ENCODE measurements at regions not wholly inside any gene's neighbourhood (a gene's known extent, or its start where the extent isn't known, plus 50 kb on each side); places are given as distances from the start of the nearest gene placed in this dataset.

- peaks cover 0 to 4% (median 0%) of the 10 kb centered on the region in 8 donors for H3K9me3 Mint-ChIP-seq
- Histone ChIP-seq H3K4me3 (ENCODE audit: low read length in 2 of 2) (no peak overlapping the region), H3K36me3 (ENCODE audit: insufficient read depth, low read length) (no peaks in the 10 kb centered on the region), H3K9me3 (ENCODE audit: control insufficient read depth in 1 of 2, low read length in 2 of 2) (no peaks in the 10 kb centered on the region), H3K4me1 (ENCODE audit: insufficient read depth, low read length) (no peaks in the 10 kb centered on the region), H3K27me3 (ENCODE audit: insufficient read depth, low read length) (no peaks in the 10 kb centered on the region), H3K27ac (ENCODE audit: low read depth, low read length) (no peak overlapping the region)
- H3K4me3 Mint-ChIP-seq = no peak overlapping the region
- intact Hi-C loops (cut with micrococcal nuclease) = no loop called here
- H3K36me3 Mint-ChIP-seq = no peaks in the 10 kb centered on the region
- no peaks in the 10 kb centered on the region for H3K27me3 Mint-ChIP-seq
- H3K27ac Mint-ChIP-seq = no peak overlapping the region
- ChIA-PET POLR2A (ENCODE audit: partially characterized antibody) (no interaction called here), CTCF (ENCODE audit: partially characterized antibody) (interaction anchor here (1.3 kb wide), 1 partner anchor 10 kb away, joined by 3 read pairs; no protein-coding TSS in a partner anchor)
- no peak for DNase-seq
- no peaks in the 10 kb centered on the region for H3K4me1 Mint-ChIP-seq
These were observed 228.1 kb downstream of the PRL start for GRCh38 chr6:22068561-22069305.

GRCh38 chr6:22069306-22069800 is 227.5 kb downstream of the PRL start:
- H3K4me3 ChIP-seq (ENCODE audit: low read length in 2 of 2) = no peak overlapping the region
- no peaks in the 10 kb centered on the region for H3K4me1 ChIP-seq (ENCODE audit: insufficient read depth, low read length)
- H3K27ac ChIP-seq (ENCODE audit: low read depth, low read length) = no peak overlapping the region
- Mint-ChIP-seq H3K9me3 (peaks cover 0 to 4% (median 0%) of the 10 kb centered on the region in 8 donors), H3K27me3 (peaks cover 0 to 2% of the 10 kb centered on the region in 2 donors), H3K4me1 (no peaks in the 10 kb centered on the region), H3K4me3 (no peak overlapping the region), H3K36me3 (no peaks in the 10 kb centered on the region), H3K27ac (no peak overlapping the region)
- no peak for DNase-seq
- no peaks in the 10 kb centered on the region for H3K27me3 ChIP-seq (ENCODE audit: insufficient read depth, low read length)
- ChIA-PET POLR2A (ENCODE audit: partially characterized antibody) (no interaction called here), CTCF (ENCODE audit: partially characterized antibody) (no interaction called here)
- intact Hi-C loops (cut with micrococcal nuclease) = no loop called here
- H3K9me3 ChIP-seq (ENCODE audit: control insufficient read depth in 1 of 2, low read length in 2 of 2) = no peaks in the 10 kb centered on the region
- no peaks in the 10 kb centered on the region for H3K36me3 ChIP-seq (ENCODE audit: insufficient read depth, low read length)

GRCh38 chr6:22071270-22072041 is 225.4 kb downstream of the PRL start:
- Histone ChIP-seq H3K4me3 (ENCODE audit: low read length in 2 of 2) (no peak overlapping the region), H3K27ac (ENCODE audit: low read depth, low read length) (no peak overlapping the region), H3K36me3 (ENCODE audit: insufficient read depth, low read length) (no peaks in the 10 kb centered on the region), H3K9me3 (ENCODE audit: control insufficient read depth in 1 of 2, low read length in 2 of 2) (no peaks in the 10 kb centered on the region), H3K27me3 (ENCODE audit: insufficient read depth, low read length) (no peaks in the 10 kb centered on the region), H3K4me1 (ENCODE audit: insufficient read depth, low read length) (no peaks in the 10 kb centered on the region)
- Mint-ChIP-seq H3K27ac (no peak overlapping the region), H3K27me3 (peaks cover 0 to 2% of the 10 kb centered on the region in 2 donors), H3K4me1 (no peaks in the 10 kb centered on the region), H3K4me3 (no peak overlapping the region), H3K9me3 (peaks cover 0 to 3% (median 0%) of the 10 kb centered on the region in 8 donors), H3K36me3 (no peaks in the 10 kb centered on the region)
- CTCF ChIA-PET (ENCODE audit: partially characterized antibody) = no interaction called here
- no peak for DNase-seq
- intact Hi-C loops (cut with micrococcal nuclease) = no loop called here
- POLR2A ChIA-PET (ENCODE audit: partially characterized antibody) = no interaction called here

GRCh38 chr6:22072949-22073348 is 223.9 kb downstream of the PRL start:
- H3K4me3 ChIP-seq (ENCODE audit: low read length in 2 of 2) = no peak overlapping the region
- H3K36me3 ChIP-seq (ENCODE audit: insufficient read depth, low read length) = no peaks in the 10 kb centered on the region

GRCh38 chr6:22073516-22074198 is 223.2 kb downstream of the PRL start:
- no peak overlapping the region for H3K4me3 ChIP-seq (ENCODE audit: low read length in 2 of 2)
- H3K4me3 Mint-ChIP-seq = no peak overlapping the region
- intact Hi-C loops (cut with micrococcal nuclease) = no loop called here

More at GRCh38 chr6:22072949-22073348, 223.9 kb downstream of the PRL start:
- H3K9me3 Mint-ChIP-seq = peaks cover 0 to 3% (median 0%) of the 10 kb centered on the region in 8 donors
- Histone ChIP-seq H3K9me3 (ENCODE audit: control insufficient read depth in 1 of 2, low read length in 2 of 2) (no peaks in the 10 kb centered on the region), H3K4me1 (ENCODE audit: insufficient read depth, low read length) (no peaks in the 10 kb centered on the region), H3K27me3 (ENCODE audit: insufficient read depth, low read length) (no peaks in the 10 kb centered on the region), H3K27ac (ENCODE audit: low read depth, low read length) (no peak overlapping the region)
- intact Hi-C loops (cut with micrococcal nuclease) = no loop called here
- ChIA-PET CTCF (ENCODE audit: partially characterized antibody) (no interaction called here), POLR2A (ENCODE audit: partially characterized antibody) (no interaction called here)
- no peaks in the 10 kb centered on the region for H3K36me3 Mint-ChIP-seq
- DNase-seq = no peak
- no peak overlapping the region for H3K27ac Mint-ChIP-seq
- H3K4me3 Mint-ChIP-seq = no peak overlapping the region
- no peaks in the 10 kb centered on the region for H3K4me1 Mint-ChIP-seq
- peaks cover 0 to 2% of the 10 kb centered on the region in 2 donors for H3K27me3 Mint-ChIP-seq

GRCh38 chr6:22078288-22078687 is 218.5 kb downstream of the PRL start:
- no peak overlapping the region for H3K4me3 ChIP-seq (ENCODE audit: low read length in 2 of 2)
- peaks cover 0 to 2% of the 10 kb centered on the region in 2 donors for H3K27me3 Mint-ChIP-seq
- no peaks in the 10 kb centered on the region for H3K4me1 ChIP-seq (ENCODE audit: insufficient read depth, low read length)
- no peaks in the 10 kb centered on the region for H3K36me3 ChIP-seq (ENCODE audit: insufficient read depth, low read length)
- H3K4me1 Mint-ChIP-seq = no peaks in the 10 kb centered on the region
- DNase-seq = no peak
- intact Hi-C loops (cut with micrococcal nuclease) = no loop called here
- H3K9me3 Mint-ChIP-seq = peaks cover 0 to 2% (median 0%) of the 10 kb centered on the region in 8 donors
- H3K27me3 ChIP-seq (ENCODE audit: insufficient read depth, low read length) = no peaks in the 10 kb centered on the region
- no peaks in the 10 kb centered on the region for H3K9me3 ChIP-seq (ENCODE audit: control insufficient read depth in 1 of 2, low read length in 2 of 2)
- H3K4me3 Mint-ChIP-seq = no peak overlapping the region
- H3K36me3 Mint-ChIP-seq = no peaks in the 10 kb centered on the region
- ChIA-PET POLR2A (ENCODE audit: partially characterized antibody) (no interaction called here), CTCF (ENCODE audit: partially characterized antibody) (no interaction called here)
- no peak overlapping the region for H3K27ac Mint-ChIP-seq
- no peak overlapping the region for H3K27ac ChIP-seq (ENCODE audit: low read depth, low read length)

More at GRCh38 chr6:22073516-22074198, 223.2 kb downstream of the PRL start:
- no peaks in the 10 kb centered on the region for H3K27me3 ChIP-seq (ENCODE audit: insufficient read depth, low read length)
- CTCF ChIA-PET (ENCODE audit: partially characterized antibody) = no interaction called here
- no peak for DNase-seq
- no peaks in the 10 kb centered on the region for H3K4me1 ChIP-seq (ENCODE audit: insufficient read depth, low read length)
- no peaks in the 10 kb centered on the region for H3K36me3 ChIP-seq (ENCODE audit: insufficient read depth, low read length)
- Mint-ChIP-seq H3K9me3 (peaks cover 0 to 3% (median 0%) of the 10 kb centered on the region in 8 donors), H3K4me1 (no peaks in the 10 kb centered on the region), H3K36me3 (no peaks in the 10 kb centered on the region), H3K27me3 (peaks cover 0 to 2% of the 10 kb centered on the region in 2 donors), H3K27ac (no peak overlapping the region)
- no peaks in the 10 kb centered on the region for H3K9me3 ChIP-seq (ENCODE audit: control insufficient read depth in 1 of 2, low read length in 2 of 2)
- H3K27ac ChIP-seq (ENCODE audit: low read depth, low read length) = no peak overlapping the region
- POLR2A ChIA-PET (ENCODE audit: partially characterized antibody) = no interaction called here
